K562 (cell line): ENCODE measurements at regions not wholly inside any gene's neighbourhood (a gene's known extent, or its start where the extent isn't known, plus 50 kb on each side); places are given as distances from the start of the nearest gene placed in this dataset.

Source experiments
- ATAC-seq: fragments of 200-7000 bp; cut with Tn5 transposase; 3 replicates; pipeline ENCODE4 v1.9.1; 2020; ENCODE audit warnings: moderate library complexity
- BruUV-seq: library from RNA; stranded (reverse); fragments of 400-500 nt; replicated peaks from 2 replicates; lab custom pipeline; 2021; lab: Mats Ljungman, UMichigan
- CTCF ChIA-PET: fragments of 300-600 bp; formaldehyde crosslinking; extraction: SDS; loops from one replicate; lab custom pipeline; 2021; ENCODE audit warnings: low intra/inter-chr PET ratio; lab: Yijun Ruan, JAX
- POLR2A ChIA-PET: fragments of 300-600, 350-650 bp; sonication (Branson Sonifier 250); formaldehyde crosslinking; extraction: SDS; loops from one replicate; lab custom pipeline; 2021; ENCODE audit warnings: antibody characterized with exemption, inconsistent platforms; lab: Yijun Ruan, JAX
- DNase-seq, 4 experiments: peaks; one replicate each; pipeline versions ENCODE4 v3.0.0 to v3.0.0-alpha.2; 2011 to 2018; ENCODE audit warnings: low spot score in 3 of 4, mixed read lengths in 3 of 4; ENCODE audit errors: extremely low read depth in 1 of 4
- FAIRE-seq: peaks from 2 replicates; lab custom pipeline; 2011; peaks lifted over from hg19 to GRCh38; lab: Jason Lieb, UNC
- H2AFZ ChIP-seq: 2 replicates; pipeline ENCODE4 v1.6.0; 2011; ENCODE audit warnings: low read depth, low read length, control low read depth, inconsistent platforms
- H3K27ac ChIP-seq: fragments of 200-600 bp; 3 replicates; pipeline ENCODE4 v1.8.0; 2011; ENCODE audit warnings: low read depth, mild to moderate bottlenecking, control low read depth, inconsistent platforms, low read length, moderate library complexity, mixed read lengths; ENCODE audit errors: extremely low read depth
- H3K27me3 ChIP-seq, 2 experiments: fragments of 300-600 bp in 1 of 2; 2 replicates in 1 of 2; 3 replicates in 1 of 2; pipeline versions ENCODE4 v1.6.0 to v1.8.0; 2011; ENCODE audit warnings: inconsistent platforms in 2 of 2, low read length in 2 of 2, mild to moderate bottlenecking in 1 of 2, mixed read lengths in 1 of 2, moderate library complexity in 1 of 2; ENCODE audit not compliant: control insufficient read depth in 2 of 2, insufficient read depth in 2 of 2
- H3K36me3 ChIP-seq: fragments of 300-600 bp; 3 replicates; pipeline ENCODE4 v1.8.0; 2011; ENCODE audit warnings: mild to moderate bottlenecking, low read length, inconsistent platforms; ENCODE audit not compliant: control insufficient read depth, insufficient read depth
- H3K4me1 ChIP-seq, 2 experiments: fragments of 200-600 bp in 1 of 2; replicated peaks in 1 of 2; 2 replicates in 1 of 2; 3 replicates in 1 of 2; pipeline versions ENCODE4 v1.5.1 to v1.8.0; 2011; ENCODE audit warnings: inconsistent platforms in 2 of 2, low read length in 2 of 2, mild to moderate bottlenecking in 1 of 2, mixed read lengths in 1 of 2, moderate library complexity in 1 of 2; ENCODE audit not compliant: control insufficient read depth in 2 of 2, insufficient read depth in 2 of 2
- H3K4me2 ChIP-seq: 2 replicates; pipeline ENCODE4 v1.6.1; 2011; ENCODE audit warnings: low read length, control low read depth, inconsistent platforms, mixed read lengths; ENCODE audit not compliant: insufficient read depth
- H3K4me3 ChIP-seq: fragments of 200-600 bp; sonication (generic), shearing (Covaris generic); 2 replicates; pipeline ENCODE4 v1.5.1; 2016; ENCODE audit warnings: control low read depth, inconsistent platforms
- H3K79me2 ChIP-seq: fragments of 200-600 bp; 3 replicates; pipeline ENCODE4 v1.8.0; 2011; ENCODE audit warnings: low read length, inconsistent platforms; ENCODE audit not compliant: control insufficient read depth, insufficient read depth
- H3K9ac ChIP-seq, 2 experiments: 2 replicates each; pipeline versions ENCODE4 v1.6.0 to v1.6.1; 2011; ENCODE audit warnings: low read depth in 2 of 2, low read length in 2 of 2, control low read depth in 1 of 2, inconsistent platforms in 1 of 2, mild to moderate bottlenecking in 1 of 2, mixed read lengths in 1 of 2; ENCODE audit not compliant: insufficient read depth in 1 of 2
- H3K9me1 ChIP-seq: one replicate; pipeline ENCODE4 v1.6.0; 2011; ENCODE audit warnings: inconsistent platforms, mild to moderate bottlenecking, low read length, moderate library complexity; ENCODE audit not compliant: control insufficient read depth, insufficient read depth
- H3K9me3 ChIP-seq: replicated peaks from 2 replicates; pipeline ENCODE4 v1.5.1; 2011; ENCODE audit warnings: low read depth, low read length, inconsistent platforms; ENCODE audit not compliant: control insufficient read depth, insufficient read depth
- H4K20me1 ChIP-seq: replicated peaks from 2 replicates; pipeline ENCODE4 v1.6.1; 2011; ENCODE audit warnings: low read length, inconsistent platforms, mixed read lengths; ENCODE audit not compliant: control insufficient read depth, insufficient read depth
- CHD4 ChIP-seq: fragments of 200-600 bp; sonication (generic); IDR thresholded peaks from 3 replicates; pipeline ENCODE4 v1.6.1; 2012; ENCODE audit warnings: low read depth, mild to moderate bottlenecking, mixed read lengths, low read length, inconsistent platforms; ENCODE audit not compliant: insufficient read depth, insufficient replicate concordance, poor library complexity, severe bottlenecking
- FOXP1 ChIP-seq: sonication (generic); formaldehyde crosslinking; IDR thresholded peaks from 2 replicates; pipeline ENCODE4 v1.8.0; 2022; ENCODE audit warnings: mild to moderate bottlenecking, missing genetic modification reagents
- MTA3 ChIP-seq: fragments of 450-650 bp; formaldehyde crosslinking; IDR thresholded peaks from 2 replicates; pipeline ENCODE4 v1.6.1; 2017; ENCODE audit warnings: mild to moderate bottlenecking, borderline replicate concordance
- NFIX ChIP-seq: fragments of 250-450 bp; sonication (Bioruptor Pico); IDR thresholded peaks from 2 replicates; pipeline ENCODE4 v1.4.0; 2020; ENCODE audit warnings: low read depth, mild to moderate bottlenecking, moderate library complexity
- SUPT5H ChIP-seq: fragments of 450-650 bp; IDR thresholded peaks from 2 replicates; pipeline ENCODE4 v1.6.1; 2016
- ZNF561 ChIP-seq: fragments of 450-650 bp; formaldehyde crosslinking; conservative IDR thresholded peaks from 2 replicates; pipeline ENCODE4 v1.4.0; 2020; ENCODE audit warnings: mild to moderate bottlenecking, moderate library complexity
- ZNF76 ChIP-seq: fragments of 250-450 bp; sonication (Bioruptor Pico); IDR thresholded peaks from 2 replicates; pipeline ENCODE4 v1.4.0; 2020; ENCODE audit warnings: mild to moderate bottlenecking, moderate library complexity, borderline replicate concordance
- WGBS: fragments of 100-300 bp; shearing (Covaris generic); methylation state at CpG from one replicate; pipeline ENCODE4 v1.1.6; 2016; ENCODE audit warnings: low coverage, mixed read lengths; ENCODE audit not compliant: insufficient coverage; ENCODE audit errors: missing lambda C conversion rate; 5-methylcytosine and 5-hydroxymethylcytosine counted together
- in situ Hi-C: fragments of 300-500 bp; cut with MboI; formaldehyde crosslinking; loops from 4 replicates; pipeline ENCODE4 v1.15.0; 2018; ENCODE audit warnings: inconsistent platforms, mixed read lengths
- intact Hi-C: fragments of 100-400 bp; cut with micrococcal nuclease; formaldehyde crosslinking; loops from 2 replicates; pipeline ENCODE4 v1.14.2; 2022
- TF ChIP-seq, protein P1 (sequence below): fragments of 450-650 bp; formaldehyde crosslinking; IDR thresholded peaks from 2 replicates; pipeline ENCODE4 v1.4.0; 2022; ENCODE audit warnings: missing genetic modification characterization
- TF ChIP-seq, protein P2 (sequence below): sonication (generic); formaldehyde crosslinking; IDR thresholded peaks from 2 replicates; pipeline ENCODE4 v1.9.0; 2022; ENCODE audit warnings: mild to moderate bottlenecking, missing genetic modification reagents
- TF ChIP-seq, protein P3 (sequence below): fragments of 250-450 bp; sonication (Bioruptor Pico); IDR thresholded peaks from 2 replicates; pipeline ENCODE4 v1.8.0; 2022; ENCODE audit warnings: moderate library complexity, mild to moderate bottlenecking, inconsistent platforms

GRCh38 chrX:126723881-126724280, 95.6 kb upstream of the PRR32 start:
- Histone ChIP-seq H3K9ac (no peak overlapping the region), H3K4me1 (no peaks in the 10 kb centered on the region), H3K9me1 (no peaks in the 10 kb centered on the region), H3K4me2 (no peak overlapping the region), H3K9me3 (no peaks in the 10 kb centered on the region), H3K79me2 (no peaks in the 10 kb centered on the region), H3K27me3 (no peaks in the 10 kb centered on the region), H3K27ac (no peak overlapping the region), H3K4me3 (no peak overlapping the region), H3K36me3 (no peaks in the 10 kb centered on the region), H4K20me1 (no peaks in the 10 kb centered on the region), H2AFZ (no peak overlapping the region)
- no TSS peak for BruUV-seq
- FAIRE-seq (no peak), ATAC-seq (no peak), DNase-seq (no peak)
- in situ Hi-C loops (no loop called here), intact Hi-C loops (no loop called here)
- 0% methylated on average over 10 of the region's 15 CpGs for WGBS
- ChIA-PET CTCF (no interaction called here), POLR2A (no interaction called here)
- TF ChIP-seq MTA3 (no peak), FOXP1 (CRISPR knock-in tag) (no peak), SUPT5H (no peak), NFIX (no peak), ZNF561 (CRISPR knock-in tag) (no peak), CHD4 (no peak), ZNF76 (no peak)
- TF ChIP-seq, protein P1, sequence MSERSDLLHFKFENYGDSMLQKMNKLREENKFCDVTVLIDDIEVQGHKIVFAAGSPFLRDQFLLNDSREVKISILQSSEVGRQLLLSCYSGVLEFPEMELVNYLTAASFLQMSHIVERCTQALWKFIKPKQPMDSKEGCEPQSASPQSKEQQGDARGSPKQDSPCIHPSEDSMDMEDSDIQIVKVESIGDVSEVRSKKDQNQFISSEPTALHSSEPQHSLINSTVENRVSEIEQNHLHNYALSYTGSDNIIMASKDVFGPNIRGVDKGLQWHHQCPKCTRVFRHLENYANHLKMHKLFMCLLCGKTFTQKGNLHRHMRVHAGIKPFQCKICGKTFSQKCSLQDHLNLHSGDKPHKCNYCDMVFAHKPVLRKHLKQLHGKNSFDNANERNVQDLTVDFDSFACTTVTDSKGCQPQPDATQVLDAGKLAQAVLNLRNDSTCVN (CRISPR knock-in tag), result no peak
- TF ChIP-seq, protein P2, sequence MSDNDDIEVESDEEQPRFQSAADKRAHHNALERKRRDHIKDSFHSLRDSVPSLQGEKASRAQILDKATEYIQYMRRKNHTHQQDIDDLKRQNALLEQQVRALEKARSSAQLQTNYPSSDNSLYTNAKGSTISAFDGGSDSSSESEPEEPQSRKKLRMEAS (CRISPR knock-in tag), result no peak
- TF ChIP-seq, protein P3, sequence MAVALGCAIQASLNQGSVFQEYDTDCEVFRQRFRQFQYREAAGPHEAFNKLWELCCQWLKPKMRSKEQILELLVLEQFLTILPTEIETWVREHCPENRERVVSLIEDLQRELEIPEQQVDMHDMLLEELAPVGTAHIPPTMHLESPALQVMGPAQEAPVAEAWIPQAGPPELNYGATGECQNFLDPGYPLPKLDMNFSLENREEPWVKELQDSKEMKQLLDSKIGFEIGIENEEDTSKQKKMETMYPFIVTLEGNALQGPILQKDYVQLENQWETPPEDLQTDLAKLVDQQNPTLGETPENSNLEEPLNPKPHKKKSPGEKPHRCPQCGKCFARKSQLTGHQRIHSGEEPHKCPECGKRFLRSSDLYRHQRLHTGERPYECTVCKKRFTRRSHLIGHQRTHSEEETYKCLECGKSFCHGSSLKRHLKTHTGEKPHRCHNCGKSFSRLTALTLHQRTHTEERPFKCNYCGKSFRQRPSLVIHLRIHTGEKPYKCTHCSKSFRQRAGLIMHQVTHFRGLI (CRISPR knock-in tag), result no peak
